ENCODE measurements at regions not wholly inside any gene's neighbourhood (a gene's known extent, or its start where the extent isn't known, plus 50 kb on each side); places are given as distances from the start of the nearest gene placed in this dataset.

GRCh38 chr3:94258851-94259250 lies 196.0 kb downstream of the NSUN3 start:
- TF ChIP-seq EZH2 (IDR thresholded peaks at IDR 0.05; ENCODE audit: low read depth, unreplicated experiment) (no peak), CTCF (conservative IDR thresholded peaks at IDR 0.05; ENCODE audit: low read depth in 2 of 2) (no peak), CREB1 (CRISPR knock-in tag; IDR thresholded peaks at IDR 0.05; ENCODE audit: low read depth) (no peak), JUNB (IDR thresholded peaks at IDR 0.05; ENCODE audit: unreplicated experiment) (no peak), POLR2AphosphoS5 (IDR thresholded peaks at IDR 0.05; ENCODE audit: low read depth) (no peak), EZH2phosphoT487 (IDR thresholded peaks at IDR 0.05; ENCODE audit: unreplicated experiment) (no peak), ETS1 (IDR thresholded peaks at IDR 0.05) (no peak), ZNF114 (CRISPR knock-in tag; IDR thresholded peaks at IDR 0.05) (no peak), REST (IDR thresholded peaks at IDR 0.05; ENCODE audit: unreplicated experiment) (no peak), ZNF331 (CRISPR knock-in tag; IDR thresholded peaks at IDR 0.05; ENCODE audit: low read depth) (no peak), NANOG (IDR thresholded peaks at IDR 0.05; ENCODE audit: borderline replicate concordance) (no peak)

Data from GM23338 (cell line).